GM12872 (cell line): ENCODE measurements at regions not wholly inside any gene's neighbourhood (a gene's known extent, or its start where the extent isn't known, plus 50 kb on each side); places are given as distances from the start of the nearest gene placed in this dataset.

Experiments used
- TF ChIP-seq, protein P1 (sequence below): IDR thresholded peaks from 3 replicates; pipeline ENCODE4 v1.5.1; 2011; ENCODE audit warnings: low read depth, mild to moderate bottlenecking, low read length, moderate library complexity; ENCODE audit not compliant: insufficient read depth

DNA sequence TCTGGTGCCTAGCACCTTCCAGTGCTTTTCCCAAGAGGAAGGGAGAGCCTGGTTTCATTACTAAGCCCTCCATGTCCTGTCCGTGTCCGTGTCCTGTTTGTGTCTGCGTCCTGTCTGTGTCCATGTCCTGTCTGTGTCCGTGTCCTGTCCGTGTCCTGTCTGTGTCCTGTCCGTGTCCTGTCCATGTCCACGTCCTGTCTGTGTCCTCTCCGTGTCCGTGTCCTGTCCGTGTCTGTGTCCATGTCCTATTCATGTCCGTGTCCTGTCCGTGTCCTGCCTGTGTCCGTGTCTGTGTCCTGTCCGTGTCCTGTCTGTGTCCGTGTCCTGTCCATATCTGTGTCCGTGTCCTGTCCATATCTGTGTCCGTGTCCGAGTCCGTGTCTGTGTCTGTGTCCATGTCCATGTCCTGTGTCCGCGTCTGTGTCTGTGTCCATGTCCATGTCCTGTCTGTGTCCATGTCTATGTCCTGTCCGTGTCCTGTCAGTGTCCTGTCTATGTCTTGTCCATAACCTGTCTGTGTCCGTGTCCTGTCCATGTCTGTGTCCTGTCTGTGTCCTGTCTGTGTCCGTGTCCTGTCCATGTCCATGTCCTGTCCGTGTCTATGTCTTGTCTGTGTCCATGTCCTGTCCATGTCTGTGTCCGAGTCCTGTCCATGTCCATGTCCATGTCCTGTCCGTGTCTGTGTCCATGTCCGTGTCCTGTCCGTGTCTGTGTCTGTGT is 54.4 kb upstream of the BHLHE23 start:
- TF ChIP-seq, protein P1, sequence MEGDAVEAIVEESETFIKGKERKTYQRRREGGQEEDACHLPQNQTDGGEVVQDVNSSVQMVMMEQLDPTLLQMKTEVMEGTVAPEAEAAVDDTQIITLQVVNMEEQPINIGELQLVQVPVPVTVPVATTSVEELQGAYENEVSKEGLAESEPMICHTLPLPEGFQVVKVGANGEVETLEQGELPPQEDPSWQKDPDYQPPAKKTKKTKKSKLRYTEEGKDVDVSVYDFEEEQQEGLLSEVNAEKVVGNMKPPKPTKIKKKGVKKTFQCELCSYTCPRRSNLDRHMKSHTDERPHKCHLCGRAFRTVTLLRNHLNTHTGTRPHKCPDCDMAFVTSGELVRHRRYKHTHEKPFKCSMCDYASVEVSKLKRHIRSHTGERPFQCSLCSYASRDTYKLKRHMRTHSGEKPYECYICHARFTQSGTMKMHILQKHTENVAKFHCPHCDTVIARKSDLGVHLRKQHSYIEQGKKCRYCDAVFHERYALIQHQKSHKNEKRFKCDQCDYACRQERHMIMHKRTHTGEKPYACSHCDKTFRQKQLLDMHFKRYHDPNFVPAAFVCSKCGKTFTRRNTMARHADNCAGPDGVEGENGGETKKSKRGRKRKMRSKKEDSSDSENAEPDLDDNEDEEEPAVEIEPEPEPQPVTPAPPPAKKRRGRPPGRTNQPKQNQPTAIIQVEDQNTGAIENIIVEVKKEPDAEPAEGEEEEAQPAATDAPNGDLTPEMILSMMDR = no peak

DNA sequence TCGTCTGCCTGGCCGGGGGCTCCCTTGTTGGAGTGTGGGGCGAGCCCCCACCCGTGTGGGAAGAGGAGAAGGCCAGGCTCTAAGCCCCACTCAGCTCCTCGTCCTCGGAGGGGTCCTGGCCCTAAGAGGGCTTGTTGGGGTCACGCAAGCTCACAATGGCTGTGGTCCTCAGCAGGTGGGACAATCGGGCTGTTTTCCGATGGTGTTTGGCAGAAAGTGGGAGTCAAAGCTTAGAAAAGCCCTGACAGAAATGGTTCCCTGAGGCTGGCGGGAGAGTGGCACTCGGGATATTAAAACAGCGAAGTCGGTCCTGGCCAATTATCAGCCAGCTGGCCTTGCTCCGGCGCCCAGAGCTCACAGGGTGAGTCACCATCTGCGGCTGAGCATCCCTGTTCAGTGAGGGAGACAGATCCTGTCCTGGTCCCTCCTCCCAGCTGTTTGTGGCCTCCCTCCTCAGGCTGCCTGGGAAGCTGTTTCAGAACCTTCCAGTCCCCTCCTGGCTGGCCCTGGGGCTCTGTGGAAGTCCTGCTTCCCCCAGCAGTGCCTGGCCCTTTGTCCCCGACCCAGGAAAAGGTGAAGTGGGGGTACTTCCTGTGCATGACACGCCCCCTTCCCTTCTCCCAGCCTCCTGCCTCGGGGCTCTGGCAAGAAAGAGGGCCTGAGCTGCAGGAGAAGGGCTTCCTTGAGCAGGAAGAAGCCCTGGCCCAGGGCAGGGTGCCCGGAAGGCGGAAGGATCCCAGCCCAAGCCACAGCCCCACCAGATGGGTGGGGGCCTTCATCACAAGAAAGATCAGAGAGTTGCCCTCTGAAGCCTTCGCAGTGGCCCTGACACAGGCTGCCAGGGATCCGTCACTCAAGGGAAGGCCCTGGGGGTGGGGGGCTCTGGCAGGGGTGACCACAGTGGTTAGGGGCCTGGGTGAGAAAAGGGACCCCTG is 53.6 kb upstream of the BHLHE23 start:
- TF ChIP-seq, protein P1 = no peak

DNA sequence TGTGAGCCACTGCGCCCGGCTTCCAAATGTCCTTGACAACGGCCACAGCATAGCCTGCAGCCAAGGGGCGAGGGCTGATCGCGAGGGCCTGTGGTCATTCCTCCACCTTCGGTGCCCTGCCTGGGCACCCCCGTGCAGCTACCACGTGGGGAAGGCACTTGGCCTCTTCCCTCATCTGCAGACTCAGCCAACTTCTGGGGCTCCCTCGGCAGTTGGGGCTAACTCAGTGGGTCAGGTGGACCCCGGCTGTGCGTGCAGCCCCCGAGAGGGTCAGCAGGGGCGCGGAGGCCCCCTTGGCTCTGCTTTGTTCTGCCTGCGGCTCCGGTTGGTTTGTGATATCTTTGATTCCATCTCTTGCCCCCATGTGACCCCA is 52.9 kb upstream of the BHLHE23 start:
- TF ChIP-seq, protein P1 = no peak

DNA sequence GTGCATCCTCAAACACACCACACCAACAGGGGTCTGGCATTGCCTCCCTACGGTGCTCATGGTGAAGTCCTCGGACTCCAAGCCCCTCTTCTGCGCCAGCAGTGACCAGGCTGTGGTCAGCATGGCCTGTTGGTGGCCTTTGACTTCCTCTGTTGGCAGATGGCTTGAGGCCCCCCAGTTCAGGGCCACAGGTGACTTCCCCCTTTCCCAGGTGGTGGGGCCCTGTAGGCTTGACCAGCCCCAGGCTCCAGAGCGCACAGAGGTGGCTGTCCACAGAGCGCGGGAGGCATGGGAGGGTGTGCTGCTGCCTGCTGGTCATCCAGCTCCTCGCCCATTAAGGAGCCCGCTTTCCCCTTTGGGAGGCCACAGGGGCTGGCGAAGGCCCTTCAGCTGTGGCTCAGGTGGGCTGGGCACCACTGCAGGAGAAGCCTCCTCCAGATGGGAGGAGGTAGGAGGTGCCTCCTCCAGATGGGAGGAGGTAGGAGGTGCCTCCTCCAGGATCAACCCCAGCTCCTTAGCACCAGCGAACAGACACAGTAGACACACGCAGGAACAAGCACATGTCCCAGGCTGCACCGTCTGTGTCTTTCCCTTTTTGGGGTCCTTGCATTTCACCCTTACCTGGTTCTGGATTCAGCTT is 52.1 kb upstream of the BHLHE23 start:
- TF ChIP-seq, protein P1 = no peak

DNA sequence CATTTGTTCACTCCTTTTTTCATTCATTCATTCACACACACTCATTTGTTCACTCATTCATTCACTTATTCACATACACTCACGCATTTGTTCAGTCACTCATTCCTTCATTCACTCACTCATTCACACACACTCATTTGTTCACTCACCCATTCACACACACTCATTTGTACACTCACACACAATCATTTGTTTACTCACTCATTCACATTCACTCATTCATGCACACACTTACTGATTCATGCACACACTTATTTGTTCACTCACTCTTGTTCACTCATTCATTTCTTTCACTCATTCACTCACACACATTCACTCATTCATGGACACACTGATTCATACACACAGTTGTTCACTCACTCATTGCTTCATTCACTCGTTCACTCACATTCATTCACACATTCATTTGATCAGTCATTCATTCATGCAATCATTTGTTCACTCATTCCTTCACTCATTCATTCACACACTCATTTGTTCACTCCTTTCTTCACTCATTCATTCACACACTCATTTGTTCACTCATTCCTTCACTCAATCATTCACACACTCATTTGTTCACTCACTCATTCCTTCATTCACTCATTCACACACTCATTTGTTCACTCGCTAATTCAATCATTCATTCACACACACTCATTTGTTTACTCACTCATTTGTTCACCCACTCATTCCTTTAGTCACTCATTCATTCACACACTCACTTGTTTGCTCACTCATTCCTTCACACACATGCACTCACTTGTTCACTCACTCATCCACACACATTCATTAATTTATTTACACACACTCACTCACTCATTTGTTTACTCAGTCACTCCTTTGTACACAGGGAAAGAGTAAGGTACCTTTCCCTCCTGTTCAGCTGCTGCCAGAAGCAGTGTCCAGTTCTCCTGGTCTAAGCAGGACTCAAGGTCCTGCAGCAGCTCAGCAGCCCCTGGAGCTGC is 50.7 kb upstream of the BHLHE23 start:
- TF ChIP-seq, protein P1 = no peak

DNA sequence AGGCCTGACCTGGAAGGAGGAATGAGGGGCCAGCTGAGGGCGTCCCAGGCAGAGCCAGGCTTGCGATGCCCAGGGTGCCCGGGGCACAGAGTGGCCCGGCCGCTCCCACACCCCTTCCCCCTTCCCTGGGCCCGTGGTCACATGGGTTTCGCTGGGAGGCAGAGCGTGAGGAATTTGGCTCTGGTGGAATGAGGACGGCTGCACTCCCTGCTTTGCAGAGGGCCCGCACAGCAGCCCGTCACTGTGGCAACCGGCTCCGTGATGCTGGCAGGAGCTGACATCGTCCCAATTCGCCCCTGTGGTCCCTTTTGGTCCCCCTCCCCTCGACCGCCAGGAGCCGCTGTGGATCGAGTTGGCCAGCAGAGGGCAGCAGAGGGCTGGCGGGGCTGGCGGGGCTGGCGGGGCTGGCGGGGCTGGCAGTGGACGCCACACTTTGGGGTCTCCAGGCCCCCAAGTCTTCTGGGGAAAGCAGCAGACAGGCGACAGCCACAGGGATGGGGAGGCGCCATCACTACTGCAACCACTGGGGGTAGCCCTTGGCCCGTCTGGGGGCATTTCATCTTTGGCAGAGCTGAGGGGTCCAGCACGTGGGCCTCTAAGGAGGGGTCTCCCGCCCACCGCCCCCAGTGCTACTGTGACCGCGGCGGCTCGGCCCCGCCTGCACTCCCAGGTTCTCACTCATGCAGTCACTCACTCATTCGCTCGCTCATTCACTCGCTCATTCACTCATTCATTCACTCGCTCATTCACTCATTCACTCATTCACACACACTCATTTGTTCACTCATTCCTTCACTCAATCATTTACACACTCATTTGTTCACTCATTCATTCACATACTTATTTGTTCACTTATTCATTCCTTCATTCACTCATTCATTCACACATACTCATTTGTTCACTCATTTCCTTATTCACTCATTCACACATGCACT is 49.7 kb upstream of the BHLHE23 start:
- TF ChIP-seq, protein P1 = peak; percentile 70
